Loucy (cell line): ENCODE measurements at regions not wholly inside any gene's neighbourhood (a gene's known extent, or its start where the extent isn't known, plus 50 kb on each side); places are given as distances from the start of the nearest gene placed in this dataset.

Experiments
- EZH2phosphoT487 ChIP-seq: fragments of 200-600 bp; IDR thresholded peaks from 2 replicates; pipeline ENCODE4 v1.6.1; 2018; ENCODE audit warnings: antibody characterized with exemption, mild to moderate bottlenecking, moderate library complexity, borderline replicate concordance
- TF ChIP-seq, protein P1 (sequence below): fragments of 200-600 bp; sonication (generic); conservative IDR thresholded peaks from 2 replicates; pipeline ENCODE4 v1.5.1; 2014; ENCODE audit warnings: mild to moderate bottlenecking, antibody characterized with exemption, low read length

- TF ChIP-seq, protein P1, sequence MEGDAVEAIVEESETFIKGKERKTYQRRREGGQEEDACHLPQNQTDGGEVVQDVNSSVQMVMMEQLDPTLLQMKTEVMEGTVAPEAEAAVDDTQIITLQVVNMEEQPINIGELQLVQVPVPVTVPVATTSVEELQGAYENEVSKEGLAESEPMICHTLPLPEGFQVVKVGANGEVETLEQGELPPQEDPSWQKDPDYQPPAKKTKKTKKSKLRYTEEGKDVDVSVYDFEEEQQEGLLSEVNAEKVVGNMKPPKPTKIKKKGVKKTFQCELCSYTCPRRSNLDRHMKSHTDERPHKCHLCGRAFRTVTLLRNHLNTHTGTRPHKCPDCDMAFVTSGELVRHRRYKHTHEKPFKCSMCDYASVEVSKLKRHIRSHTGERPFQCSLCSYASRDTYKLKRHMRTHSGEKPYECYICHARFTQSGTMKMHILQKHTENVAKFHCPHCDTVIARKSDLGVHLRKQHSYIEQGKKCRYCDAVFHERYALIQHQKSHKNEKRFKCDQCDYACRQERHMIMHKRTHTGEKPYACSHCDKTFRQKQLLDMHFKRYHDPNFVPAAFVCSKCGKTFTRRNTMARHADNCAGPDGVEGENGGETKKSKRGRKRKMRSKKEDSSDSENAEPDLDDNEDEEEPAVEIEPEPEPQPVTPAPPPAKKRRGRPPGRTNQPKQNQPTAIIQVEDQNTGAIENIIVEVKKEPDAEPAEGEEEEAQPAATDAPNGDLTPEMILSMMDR: no peak
- TF ChIP-seq EZH2phosphoT487: no peak
Measured at GRCh38 chr3:73766599-73767381, 142.0 kb upstream of the PDZRN3 start.
